ENCODE measurements at regions not wholly inside any gene's neighbourhood (a gene's known extent, or its start where the extent isn't known, plus 50 kb on each side); places are given as distances from the start of the nearest gene placed in this dataset.

DNA sequence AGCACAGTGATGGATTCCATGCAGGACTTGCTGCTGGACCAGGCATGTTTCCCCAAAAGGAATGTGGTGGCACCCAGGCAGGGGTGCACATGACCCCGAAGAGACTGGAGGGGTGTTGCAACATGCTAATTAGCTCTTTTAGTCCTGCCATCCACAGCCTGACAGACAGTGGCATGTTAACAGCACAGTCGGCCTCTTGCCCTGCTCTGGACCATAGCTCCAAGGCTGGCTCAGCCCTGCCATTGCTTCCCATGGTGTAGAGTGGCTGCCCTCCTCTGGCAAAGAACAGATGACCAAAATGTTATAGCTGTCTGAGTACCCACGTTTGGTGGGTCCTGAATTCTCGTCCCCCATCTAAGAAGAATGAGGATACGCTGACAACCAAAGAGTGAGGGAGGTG lies 736.4 kb upstream of the PTPRD start:
- Histone ChIP-seq H3K4me3 (no peak overlapping the region), H3K4me1 (ENCODE audit: low read depth) (peaks cover 7% of the 10 kb centered on the region), H3K27me3 (no peaks in the 10 kb centered on the region), H3K9me3 (ENCODE audit: low read depth) (no peaks in the 10 kb centered on the region), H3K36me3 (no peaks in the 10 kb centered on the region), H3K27ac (no peak overlapping the region)
- TF ChIP-seq, protein P1, sequence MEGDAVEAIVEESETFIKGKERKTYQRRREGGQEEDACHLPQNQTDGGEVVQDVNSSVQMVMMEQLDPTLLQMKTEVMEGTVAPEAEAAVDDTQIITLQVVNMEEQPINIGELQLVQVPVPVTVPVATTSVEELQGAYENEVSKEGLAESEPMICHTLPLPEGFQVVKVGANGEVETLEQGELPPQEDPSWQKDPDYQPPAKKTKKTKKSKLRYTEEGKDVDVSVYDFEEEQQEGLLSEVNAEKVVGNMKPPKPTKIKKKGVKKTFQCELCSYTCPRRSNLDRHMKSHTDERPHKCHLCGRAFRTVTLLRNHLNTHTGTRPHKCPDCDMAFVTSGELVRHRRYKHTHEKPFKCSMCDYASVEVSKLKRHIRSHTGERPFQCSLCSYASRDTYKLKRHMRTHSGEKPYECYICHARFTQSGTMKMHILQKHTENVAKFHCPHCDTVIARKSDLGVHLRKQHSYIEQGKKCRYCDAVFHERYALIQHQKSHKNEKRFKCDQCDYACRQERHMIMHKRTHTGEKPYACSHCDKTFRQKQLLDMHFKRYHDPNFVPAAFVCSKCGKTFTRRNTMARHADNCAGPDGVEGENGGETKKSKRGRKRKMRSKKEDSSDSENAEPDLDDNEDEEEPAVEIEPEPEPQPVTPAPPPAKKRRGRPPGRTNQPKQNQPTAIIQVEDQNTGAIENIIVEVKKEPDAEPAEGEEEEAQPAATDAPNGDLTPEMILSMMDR (IDR thresholded peaks at IDR 0.05; ENCODE audit: low read depth, low read length) = no peak
- DNase-seq (ENCODE audit: low read depth in 1 of 2, low spot score in 1 of 2) = no peak

- H3K9me3 ChIP-seq (ENCODE audit: low read depth) = no peaks in the 10 kb centered on the region
- H3K36me3 ChIP-seq = no peaks in the 10 kb centered on the region
- TF ChIP-seq, protein P1 (IDR thresholded peaks at IDR 0.05; ENCODE audit: low read depth, low read length) = no peak
- no peak overlapping the region for H3K27ac ChIP-seq
- no peak overlapping the region for H3K4me3 ChIP-seq
- DNase-seq (ENCODE audit: low read depth in 1 of 2, low spot score in 1 of 2) = no peak
- H3K4me1 ChIP-seq (ENCODE audit: low read depth) = peaks cover 27% of the 10 kb centered on the region
- no peaks in the 10 kb centered on the region for H3K27me3 ChIP-seq
Observed at GRCh38 chr9:11352612-11353011, 739.8 kb upstream of the PTPRD start.

DNA sequence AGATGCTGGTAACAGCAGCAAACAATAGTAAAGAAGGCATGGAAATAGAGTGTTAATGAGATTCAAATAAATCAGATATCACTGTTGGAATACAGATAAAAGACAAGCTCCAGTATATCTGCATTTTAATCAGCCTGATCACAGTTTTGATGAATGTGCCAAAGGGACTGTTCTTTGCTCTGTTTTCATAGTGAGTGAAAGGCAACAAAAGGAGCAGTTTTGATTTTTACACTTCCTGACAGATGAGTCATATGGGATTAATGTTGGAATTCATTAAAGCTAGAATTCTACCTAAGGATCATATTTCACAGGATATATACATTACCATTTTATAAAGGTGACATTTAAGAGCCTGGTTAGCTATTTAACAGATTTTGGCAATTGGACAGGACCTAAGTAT lies 743.3 kb upstream of the PTPRD start:
- Histone ChIP-seq H3K4me1 (ENCODE audit: low read depth) (peaks cover 32% of the 10 kb centered on the region), H3K27ac (no peak overlapping the region), H3K27me3 (no peaks in the 10 kb centered on the region), H3K36me3 (no peaks in the 10 kb centered on the region), H3K9me3 (ENCODE audit: low read depth) (no peaks in the 10 kb centered on the region), H3K4me3 (no peak overlapping the region)
- no peak for DNase-seq (ENCODE audit: low read depth in 1 of 2, low spot score in 1 of 2)
- TF ChIP-seq, protein P1 (IDR thresholded peaks at IDR 0.05; ENCODE audit: low read depth, low read length) = no peak

DNA sequence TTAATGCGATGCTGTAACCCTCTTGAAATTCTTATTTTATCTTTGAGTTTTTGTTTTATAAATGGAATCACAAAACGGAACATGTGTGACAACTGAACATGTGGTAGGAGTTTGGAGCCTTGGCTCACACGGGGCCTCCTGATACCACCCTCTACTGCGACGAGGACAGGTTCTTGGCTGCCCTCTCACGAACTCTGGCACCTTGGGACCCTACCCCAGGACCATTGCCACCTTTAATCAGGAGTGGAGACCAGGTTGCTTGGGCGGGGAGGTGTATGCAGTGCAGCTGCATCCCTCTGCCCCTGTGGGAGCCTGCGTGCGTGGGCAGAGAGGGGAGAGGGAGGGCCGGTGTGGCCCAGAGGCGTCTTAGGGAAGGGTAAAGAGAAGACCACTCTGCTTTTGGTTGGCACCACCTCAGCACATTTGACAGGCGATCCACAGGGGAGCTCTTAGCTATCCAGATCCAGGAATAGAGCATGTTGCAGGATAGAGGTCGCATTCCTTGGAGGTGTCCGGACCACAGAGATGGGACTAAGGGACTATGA lies 753.9 kb upstream of the PTPRD start:
- no peaks in the 10 kb centered on the region for H3K27me3 ChIP-seq
- no peak overlapping the region for H3K4me3 ChIP-seq
- DNase-seq (ENCODE audit: low read depth in 1 of 2, low spot score in 1 of 2) = no peak
- no peaks in the 10 kb centered on the region for H3K9me3 ChIP-seq (ENCODE audit: low read depth)
- no peak overlapping the region for H3K27ac ChIP-seq
- H3K4me1 ChIP-seq (ENCODE audit: low read depth) = no peaks in the 10 kb centered on the region
- no peaks in the 10 kb centered on the region for H3K36me3 ChIP-seq
- TF ChIP-seq, protein P1 (IDR thresholded peaks at IDR 0.05; ENCODE audit: low read depth, low read length) = no peak

- DNase-seq (ENCODE audit: low read depth in 1 of 2, low spot score in 1 of 2) = no peak
- Histone ChIP-seq H3K36me3 (no peaks in the 10 kb centered on the region), H3K4me3 (no peak overlapping the region), H3K4me1 (ENCODE audit: low read depth) (no peaks in the 10 kb centered on the region), H3K27ac (no peak overlapping the region), H3K27me3 (no peaks in the 10 kb centered on the region), H3K9me3 (ENCODE audit: low read depth) (no peaks in the 10 kb centered on the region)
- TF ChIP-seq, protein P1 (IDR thresholded peaks at IDR 0.05; ENCODE audit: low read depth, low read length) = no peak
Observed at GRCh38 chr9:11374926-11375325, 762.1 kb upstream of the PTPRD start.

- H3K9me3 ChIP-seq (ENCODE audit: low read depth) = no peaks in the 10 kb centered on the region
- TF ChIP-seq, protein P1 (IDR thresholded peaks at IDR 0.05; ENCODE audit: low read depth, low read length) = no peak
- H3K36me3 ChIP-seq = no peaks in the 10 kb centered on the region
- no peak overlapping the region for H3K4me3 ChIP-seq
- no peak for DNase-seq (ENCODE audit: low read depth in 1 of 2, low spot score in 1 of 2)
- no peak overlapping the region for H3K27ac ChIP-seq
- no peaks in the 10 kb centered on the region for H3K27me3 ChIP-seq
- no peaks in the 10 kb centered on the region for H3K4me1 ChIP-seq (ENCODE audit: low read depth)
Observed at GRCh38 chr9:11402621-11403020, 789.8 kb upstream of the PTPRD start.
